HG02623 (cell line): ENCODE measurements at regions not wholly inside any gene's neighbourhood (a gene's known extent, or its start where the extent isn't known, plus 50 kb on each side); places are given as distances from the start of the nearest gene placed in this dataset.
"Not testable (repeated sequence)": the region's sequence is repeated elsewhere in the genome, so short reads cannot be mapped to it uniquely, and the experiment has no call there.

Source experiments
- ATAC-seq: cut with Tn5 transposase; IDR thresholded peaks from one replicate; pipeline ENCODE4 v1.9.1; 2021; ENCODE audit warnings: moderate library complexity; ENCODE audit not compliant: unreplicated experiment

GRCh38 chr4:131810565-131810964 is 1338.5 kb upstream of the PCDH10 start:
- not testable (repeated sequence) for ATAC-seq
